ENCODE measurements at regions not wholly inside any gene's neighbourhood (a gene's known extent, or its start where the extent isn't known, plus 50 kb on each side); places are given as distances from the start of the nearest gene placed in this dataset.

GRCh38 chr2:67651565-67651964 is 254.4 kb downstream of the ETAA1 start:
- H4K20me1 ChIP-seq: no peaks in the 10 kb centered on the region
- no peak overlapping the region for H3K9ac ChIP-seq
- H3K9me3 ChIP-seq (replicated peaks in 1 of 11): peaks cover 8 to 9% (median 9%) of the 10 kb centered on the region in 11 experiments
- H3K27ac ChIP-seq: no peak overlapping the region
- H3K4me1 ChIP-seq: peaks cover 0 to 10% (median 2%) of the 10 kb centered on the region in 10 experiments; a peak in 5 of 20 replicates
- H3K4me2 ChIP-seq: no peak overlapping the region
- no peak for TF ChIP-seq Cebpa-rat (IDR thresholded peaks at IDR 0.05)
- H3K27me3 ChIP-seq: no peaks in the 10 kb centered on the region
- H3K36me3 ChIP-seq: no peaks in the 10 kb centered on the region; a peak in 1 of 22 replicates
- no peak overlapping the region for H3K4me3 ChIP-seq

DNA sequence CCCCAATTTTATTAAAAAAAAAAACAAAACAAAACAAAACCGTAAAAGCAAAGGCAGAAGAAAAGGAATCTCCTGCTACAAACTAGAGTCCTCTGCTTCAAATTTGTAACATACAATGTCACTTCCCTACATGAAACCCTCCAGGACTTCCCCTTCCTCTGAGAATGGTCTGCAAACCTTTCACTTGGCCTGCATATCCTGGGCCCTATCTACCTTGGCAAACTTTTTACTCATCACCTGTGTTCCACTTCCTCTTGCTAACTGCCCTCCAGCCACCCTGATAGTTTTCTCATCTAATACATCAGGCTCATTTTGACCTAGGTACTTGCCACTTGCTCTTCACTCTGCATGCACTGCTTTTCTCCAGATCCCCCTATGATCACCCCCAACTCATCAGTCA is 255.5 kb downstream of the ETAA1 start:
- H3K4me2 ChIP-seq: no peak overlapping the region
- no peak overlapping the region for H3K4me3 ChIP-seq
- no peak overlapping the region for H3K27ac ChIP-seq
- H3K36me3 ChIP-seq: no peaks in the 10 kb centered on the region
- no peaks in the 10 kb centered on the region for H3K9me3 ChIP-seq (replicated peaks in 1 of 11)
- H3K27me3 ChIP-seq: no peaks in the 10 kb centered on the region
- H3K4me1 ChIP-seq: peaks cover 0 to 10% (median 2%) of the 10 kb centered on the region in 10 experiments; a peak in 5 of 20 replicates
- H3K9ac ChIP-seq: no peak overlapping the region
- no peak for TF ChIP-seq Cebpa-rat (IDR thresholded peaks at IDR 0.05)
- H4K20me1 ChIP-seq: no peaks in the 10 kb centered on the region

- no peaks in the 10 kb centered on the region for H3K4me1 ChIP-seq
- H3K27ac ChIP-seq: no peak overlapping the region
- no peaks in the 10 kb centered on the region for H4K20me1 ChIP-seq
- TF ChIP-seq Cebpa-rat (IDR thresholded peaks at IDR 0.05): no peak
- H3K4me3 ChIP-seq: no peak overlapping the region
- no peak overlapping the region for H3K9ac ChIP-seq
- no peak overlapping the region for H3K4me2 ChIP-seq
- no peaks in the 10 kb centered on the region for H3K36me3 ChIP-seq
- H3K9me3 ChIP-seq (replicated peaks in 1 of 11): no peaks in the 10 kb centered on the region
- H3K27me3 ChIP-seq: no peaks in the 10 kb centered on the region
Observed at GRCh38 chr2:67656875-67657274, 259.7 kb downstream of the ETAA1 start.

DNA sequence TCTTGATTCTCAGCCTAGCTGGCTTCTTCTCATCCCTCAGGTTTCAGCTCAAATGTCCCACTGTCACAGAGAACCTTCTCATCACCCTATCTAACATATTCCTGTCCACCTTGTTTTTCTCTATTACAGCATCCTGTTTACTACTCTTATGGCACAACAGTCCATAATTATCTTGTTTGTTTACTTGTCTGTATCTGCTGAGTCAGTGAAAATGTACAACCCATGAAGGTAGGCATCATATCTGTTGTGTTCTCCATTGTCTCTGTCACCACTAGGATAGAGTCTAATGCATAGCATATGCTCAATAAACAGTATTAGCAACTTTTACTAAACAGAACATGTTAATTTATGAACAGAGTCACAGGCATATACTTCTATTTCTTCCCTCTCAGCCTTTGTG is 261.7 kb downstream of the ETAA1 start:
- no peaks in the 10 kb centered on the region for H3K36me3 ChIP-seq
- H3K27ac ChIP-seq: no peak overlapping the region
- no peak overlapping the region for H3K9ac ChIP-seq
- no peaks in the 10 kb centered on the region for H4K20me1 ChIP-seq
- no peak overlapping the region for H3K4me3 ChIP-seq
- H3K4me1 ChIP-seq: no peaks in the 10 kb centered on the region
- no peaks in the 10 kb centered on the region for H3K27me3 ChIP-seq
- H3K4me2 ChIP-seq: no peak overlapping the region
- H3K9me3 ChIP-seq (replicated peaks in 1 of 11): no peaks in the 10 kb centered on the region
- no peak for TF ChIP-seq Cebpa-rat (IDR thresholded peaks at IDR 0.05)

DNA sequence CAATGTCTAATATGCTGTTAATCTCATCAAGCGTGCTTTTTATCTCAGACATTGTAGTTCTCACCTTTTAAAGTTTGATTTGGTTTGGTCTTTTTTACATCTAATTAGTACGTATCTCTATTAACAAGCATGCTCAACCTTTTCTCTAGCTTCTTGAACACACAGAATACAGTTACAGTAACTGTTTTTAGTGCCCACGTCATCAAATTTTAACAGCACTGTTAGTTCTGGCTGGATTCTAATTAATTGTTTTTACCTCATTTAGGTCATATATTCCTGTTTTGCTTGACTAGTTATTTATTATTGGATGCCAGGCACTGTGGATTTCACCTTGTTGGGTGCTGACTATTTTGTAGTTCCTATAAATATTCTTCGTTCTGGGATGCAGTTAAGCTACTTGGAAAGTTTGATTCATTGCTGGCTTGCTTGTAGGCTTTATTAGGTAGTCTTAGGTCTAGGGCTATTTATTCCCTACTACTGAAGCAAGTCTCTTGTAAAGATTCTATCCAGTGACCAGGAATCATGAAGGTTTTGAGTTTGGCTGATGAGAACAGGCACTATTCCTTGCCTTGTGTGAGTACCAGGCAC is 263.0 kb downstream of the ETAA1 start:
- no peaks in the 10 kb centered on the region for H4K20me1 ChIP-seq

DNA sequence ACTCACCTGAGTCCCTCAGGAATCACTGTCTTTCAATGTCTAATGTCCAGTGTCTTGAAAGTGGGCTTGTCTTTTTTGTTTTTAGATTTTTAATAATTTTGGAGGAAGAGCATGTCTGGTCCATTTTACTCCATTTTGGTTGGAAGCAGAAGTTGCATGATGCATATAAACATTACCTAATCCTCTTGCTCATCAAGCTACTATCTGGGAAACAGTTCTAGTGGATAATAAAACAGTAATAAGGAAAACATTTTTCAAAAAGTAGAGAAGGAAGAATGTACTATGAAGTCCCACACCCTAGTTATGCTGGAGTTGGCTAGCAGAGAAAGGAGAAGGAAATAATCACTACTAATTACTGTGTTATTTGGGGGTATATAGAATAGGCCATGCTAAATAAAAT is 263.7 kb downstream of the ETAA1 start:
- Histone ChIP-seq H3K9ac (no peak overlapping the region), H3K4me3 (no peak overlapping the region), H3K4me1 (no peaks in the 10 kb centered on the region), H4K20me1 (no peaks in the 10 kb centered on the region), H3K9me3 (replicated peaks in 1 of 11) (no peaks in the 10 kb centered on the region), H3K4me2 (no peak overlapping the region), H3K27me3 (no peaks in the 10 kb centered on the region), H3K36me3 (no peaks in the 10 kb centered on the region), H3K27ac (no peak overlapping the region)
- TF ChIP-seq Cebpa-rat (IDR thresholded peaks at IDR 0.05): no peak

More for the DNA sequence above, 263.0 kb downstream of the ETAA1 start:
- TF ChIP-seq Cebpa-rat (IDR thresholded peaks at IDR 0.05): no peak
- H3K4me2 ChIP-seq: no peak overlapping the region
- H3K9ac ChIP-seq: no peak overlapping the region
- H3K4me3 ChIP-seq: no peak overlapping the region
- no peaks in the 10 kb centered on the region for H3K9me3 ChIP-seq (replicated peaks in 1 of 11)
- no peaks in the 10 kb centered on the region for H3K27me3 ChIP-seq
- no peak overlapping the region for H3K27ac ChIP-seq
- no peaks in the 10 kb centered on the region for H3K4me1 ChIP-seq
- no peaks in the 10 kb centered on the region for H3K36me3 ChIP-seq

DNA sequence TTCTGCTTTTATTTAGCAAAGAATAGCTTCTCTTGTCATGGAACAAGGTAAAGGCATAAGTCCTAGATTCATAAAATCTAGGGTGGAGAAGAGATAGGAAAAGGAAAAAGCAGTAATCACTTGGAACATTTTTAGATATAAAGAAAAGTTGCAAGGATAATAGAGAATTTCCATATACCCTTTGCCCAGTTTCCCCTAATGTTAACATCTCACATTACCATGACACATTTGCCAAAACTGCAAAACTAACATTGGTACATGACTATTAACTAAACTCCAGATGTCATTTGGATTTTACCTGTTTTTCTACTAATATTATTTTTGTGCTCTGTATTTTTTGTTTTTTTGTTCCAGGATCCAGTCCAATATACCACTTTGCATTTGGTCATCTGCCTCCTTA is 265.1 kb downstream of the ETAA1 start:
- H3K9me3 ChIP-seq (replicated peaks in 1 of 11): no peaks in the 10 kb centered on the region
- no peaks in the 10 kb centered on the region for H3K36me3 ChIP-seq
- no peak for TF ChIP-seq Cebpa-rat (IDR thresholded peaks at IDR 0.05)
- no peak overlapping the region for H3K4me3 ChIP-seq
- H3K4me1 ChIP-seq: no peaks in the 10 kb centered on the region
- H4K20me1 ChIP-seq: no peaks in the 10 kb centered on the region
- H3K27ac ChIP-seq: no peak overlapping the region
- H3K9ac ChIP-seq: no peak overlapping the region
- H3K4me2 ChIP-seq: no peak overlapping the region
- no peaks in the 10 kb centered on the region for H3K27me3 ChIP-seq

DNA sequence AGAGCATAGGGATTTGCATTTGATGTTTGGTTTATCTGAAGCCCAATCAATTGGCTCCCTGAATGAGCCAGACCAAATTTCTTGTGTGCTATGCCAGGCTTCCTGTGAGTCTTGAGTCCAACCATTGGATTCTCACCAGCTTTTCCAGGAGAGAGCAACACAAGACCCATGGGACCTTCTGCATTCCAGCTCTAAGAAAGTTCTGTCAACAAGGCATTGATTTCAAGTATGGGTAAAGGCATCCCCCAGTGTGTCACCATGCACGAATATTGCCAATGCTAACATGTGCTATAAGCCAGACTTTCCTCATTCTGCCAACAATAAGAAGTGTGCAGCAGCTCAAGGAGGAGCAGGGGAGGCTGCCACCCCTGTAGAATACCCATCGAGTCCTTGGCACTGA is 266.6 kb downstream of the ETAA1 start:
- no peak overlapping the region for H3K4me3 ChIP-seq
- H3K36me3 ChIP-seq: no peaks in the 10 kb centered on the region
- no peaks in the 10 kb centered on the region for H3K4me1 ChIP-seq
- H3K27me3 ChIP-seq: no peaks in the 10 kb centered on the region
- no peak overlapping the region for H3K27ac ChIP-seq
- no peaks in the 10 kb centered on the region for H3K9me3 ChIP-seq (replicated peaks in 1 of 11)
- H3K9ac ChIP-seq: no peak overlapping the region
- no peak for TF ChIP-seq Cebpa-rat (IDR thresholded peaks at IDR 0.05)
- H4K20me1 ChIP-seq: no peaks in the 10 kb centered on the region
- H3K4me2 ChIP-seq: no peak overlapping the region

GRCh38 chr2:67666386-67667053 is 269.4 kb downstream of the ETAA1 start:
- no peaks in the 10 kb centered on the region for H3K36me3 ChIP-seq
- no peak overlapping the region for H3K4me2 ChIP-seq
- no peak for TF ChIP-seq Cebpa-rat (IDR thresholded peaks at IDR 0.05)
- no peak overlapping the region for H3K4me3 ChIP-seq
- no peaks in the 10 kb centered on the region for H3K27me3 ChIP-seq
- peaks cover 1 to 8% (median 7%) of the 10 kb centered on the region in 10 experiments; a peak in 19 of 20 replicates for H3K4me1 ChIP-seq
- no peaks in the 10 kb centered on the region for H4K20me1 ChIP-seq
- H3K9ac ChIP-seq: no peak overlapping the region
- no peak overlapping the region for H3K27ac ChIP-seq
- H3K9me3 ChIP-seq (replicated peaks in 1 of 11): no peaks in the 10 kb centered on the region
